GM12873 (cell line): ENCODE measurements at regions not wholly inside any gene's neighbourhood (a gene's known extent, or its start where the extent isn't known, plus 50 kb on each side); places are given as distances from the start of the nearest gene placed in this dataset.

Source experiments
- TF ChIP-seq, protein P1 (sequence below): IDR thresholded peaks from 2 replicates; pipeline ENCODE4 v1.5.1; 2012; ENCODE audit warnings: low read depth, mild to moderate bottlenecking, moderate library complexity, low read length, control low read depth; ENCODE audit not compliant: insufficient read depth; ENCODE audit errors: missing control alignments

DNA sequence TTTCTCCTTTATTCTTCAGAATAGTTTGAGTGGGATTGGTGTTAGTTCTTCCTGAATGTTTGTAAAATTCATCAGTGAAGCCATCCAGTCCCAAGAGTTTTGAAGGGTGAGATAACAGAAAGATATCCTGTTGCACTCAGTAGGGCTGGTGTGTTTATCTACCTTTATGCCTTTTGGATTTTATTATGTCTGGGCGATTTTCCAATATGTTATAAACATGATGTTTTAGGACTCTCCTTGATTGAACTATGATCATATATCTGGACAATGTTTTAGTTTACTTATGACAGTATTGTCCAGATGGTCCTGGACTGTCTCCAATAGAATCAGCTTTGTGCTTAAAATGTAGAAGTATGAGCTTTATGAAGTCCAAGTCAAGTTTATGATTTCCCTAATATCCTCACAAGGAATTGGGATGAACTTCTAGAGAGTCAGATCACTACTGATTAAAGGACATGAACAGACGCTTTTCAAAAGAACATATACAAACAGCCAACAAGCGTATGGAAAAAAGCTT is 77.6 kb upstream of the ITM2A start:
- TF ChIP-seq, protein P1, sequence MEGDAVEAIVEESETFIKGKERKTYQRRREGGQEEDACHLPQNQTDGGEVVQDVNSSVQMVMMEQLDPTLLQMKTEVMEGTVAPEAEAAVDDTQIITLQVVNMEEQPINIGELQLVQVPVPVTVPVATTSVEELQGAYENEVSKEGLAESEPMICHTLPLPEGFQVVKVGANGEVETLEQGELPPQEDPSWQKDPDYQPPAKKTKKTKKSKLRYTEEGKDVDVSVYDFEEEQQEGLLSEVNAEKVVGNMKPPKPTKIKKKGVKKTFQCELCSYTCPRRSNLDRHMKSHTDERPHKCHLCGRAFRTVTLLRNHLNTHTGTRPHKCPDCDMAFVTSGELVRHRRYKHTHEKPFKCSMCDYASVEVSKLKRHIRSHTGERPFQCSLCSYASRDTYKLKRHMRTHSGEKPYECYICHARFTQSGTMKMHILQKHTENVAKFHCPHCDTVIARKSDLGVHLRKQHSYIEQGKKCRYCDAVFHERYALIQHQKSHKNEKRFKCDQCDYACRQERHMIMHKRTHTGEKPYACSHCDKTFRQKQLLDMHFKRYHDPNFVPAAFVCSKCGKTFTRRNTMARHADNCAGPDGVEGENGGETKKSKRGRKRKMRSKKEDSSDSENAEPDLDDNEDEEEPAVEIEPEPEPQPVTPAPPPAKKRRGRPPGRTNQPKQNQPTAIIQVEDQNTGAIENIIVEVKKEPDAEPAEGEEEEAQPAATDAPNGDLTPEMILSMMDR = no peak

DNA sequence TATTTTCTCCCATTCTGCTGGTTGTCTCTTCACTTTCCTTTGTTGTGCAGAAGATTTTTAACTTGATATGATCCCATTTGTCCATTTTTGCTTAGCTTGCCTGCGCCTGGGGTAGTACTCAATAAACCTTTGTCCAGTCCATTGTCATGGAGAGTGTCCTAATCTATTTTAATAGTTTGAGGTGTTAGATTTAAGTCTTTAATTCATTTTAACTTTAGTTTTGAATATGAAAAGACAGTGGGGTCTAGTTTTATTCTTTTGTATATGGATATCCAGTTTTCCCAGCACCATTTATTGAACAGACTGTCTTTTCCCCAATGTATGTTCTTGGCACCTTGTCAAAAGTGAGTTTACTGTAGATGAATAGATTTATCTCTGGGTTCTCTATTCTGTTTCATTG is 76.0 kb upstream of the ITM2A start:
- TF ChIP-seq, protein P1 = no peak

DNA sequence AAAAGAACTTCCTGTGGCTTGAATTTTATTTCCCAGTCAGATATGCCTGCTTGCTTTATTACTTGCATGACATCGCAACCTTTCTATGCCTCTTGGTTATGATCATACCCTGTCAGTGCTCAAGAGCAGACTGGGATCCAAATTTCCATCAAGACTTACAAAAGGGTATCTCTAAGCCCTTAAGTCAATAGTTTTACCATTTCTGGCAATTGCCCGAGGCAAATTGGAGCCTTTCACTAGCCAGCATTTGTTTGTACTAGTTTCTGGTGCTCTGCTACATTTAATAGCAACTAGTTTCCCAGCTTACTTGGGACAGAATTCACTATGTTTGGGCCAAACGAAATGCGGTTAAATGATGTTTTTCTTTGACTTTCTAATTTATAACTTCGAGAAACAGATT is 73.2 kb upstream of the ITM2A start:
- TF ChIP-seq, protein P1 = no peak
